ENCODE measurements at regions not wholly inside any gene's neighbourhood (a gene's known extent, or its start where the extent isn't known, plus 50 kb on each side); places are given as distances from the start of the nearest gene placed in this dataset.

GRCh38 chr3:59374818-59375211 is 325.0 kb upstream of the CFAP20DC start (continued):
- TF ChIP-seq YY1 (IDR thresholded peaks at IDR 0.05; ENCODE audit: low read depth, low read length) (peak; percentile 36; the same call in 1 of the 2 replicates), MEF2A (IDR thresholded peaks at IDR 0.05; ENCODE audit: insufficient read depth, low read depth, low read length) (no peak), EED (IDR thresholded peaks at IDR 0.05; ENCODE audit: low read depth) (peak; percentile 68), ZNF687 (IDR thresholded peaks at IDR 0.05) (peak; percentile 76), ESRRA (IDR thresholded peaks at IDR 0.05; ENCODE audit: low read length) (no peak), MTA2 (IDR thresholded peaks at IDR 0.05; ENCODE audit: low read depth) (peak; percentile 54; the same call in 1 of the 2 replicates), NR2C2 (IDR thresholded peaks at IDR 0.05; ENCODE audit: borderline replicate concordance, control insufficient read depth, insufficient read length, low read depth) (no peak), TCF12 (IDR thresholded peaks at IDR 0.05; ENCODE audit: low read depth, low read length) (peak; percentile 67), MYC (IDR thresholded peaks at IDR 0.05; ENCODE audit: insufficient read depth, insufficient read length, insufficient replicate concordance, low read length, severe bottlenecking) (no peak), MYB (IDR thresholded peaks at IDR 0.05; ENCODE audit: borderline replicate concordance, low read depth, low read length) (no peak), ZNF207 (IDR thresholded peaks at IDR 0.05; ENCODE audit: borderline replicate concordance) (no peak), TCF3 (IDR thresholded peaks at IDR 0.05; ENCODE audit: borderline replicate concordance, insufficient read depth, low read depth, low read length) (peak; percentile 83), SMC3 (IDR thresholded peaks at IDR 0.05; ENCODE audit: borderline replicate concordance, low read length) (no peak; the same call in 1 of the 2 replicates), SPI1 (IDR thresholded peaks at IDR 0.05; ENCODE audit: borderline replicate concordance, insufficient read depth, low read depth, low read length) (no peak)
- TF ChIP-seq, protein P1, sequence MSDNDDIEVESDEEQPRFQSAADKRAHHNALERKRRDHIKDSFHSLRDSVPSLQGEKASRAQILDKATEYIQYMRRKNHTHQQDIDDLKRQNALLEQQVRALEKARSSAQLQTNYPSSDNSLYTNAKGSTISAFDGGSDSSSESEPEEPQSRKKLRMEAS (IDR thresholded peaks at IDR 0.05; ENCODE audit: low read depth, low read length): no peak
- TF ChIP-seq, protein P2, sequence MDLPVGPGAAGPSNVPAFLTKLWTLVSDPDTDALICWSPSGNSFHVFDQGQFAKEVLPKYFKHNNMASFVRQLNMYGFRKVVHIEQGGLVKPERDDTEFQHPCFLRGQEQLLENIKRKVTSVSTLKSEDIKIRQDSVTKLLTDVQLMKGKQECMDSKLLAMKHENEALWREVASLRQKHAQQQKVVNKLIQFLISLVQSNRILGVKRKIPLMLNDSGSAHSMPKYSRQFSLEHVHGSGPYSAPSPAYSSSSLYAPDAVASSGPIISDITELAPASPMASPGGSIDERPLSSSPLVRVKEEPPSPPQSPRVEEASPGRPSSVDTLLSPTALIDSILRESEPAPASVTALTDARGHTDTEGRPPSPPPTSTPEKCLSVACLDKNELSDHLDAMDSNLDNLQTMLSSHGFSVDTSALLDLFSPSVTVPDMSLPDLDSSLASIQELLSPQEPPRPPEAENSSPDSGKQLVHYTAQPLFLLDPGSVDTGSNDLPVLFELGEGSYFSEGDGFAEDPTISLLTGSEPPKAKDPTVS (IDR thresholded peaks at IDR 0.05; ENCODE audit: low read depth, low read length): no peak
- TF ChIP-seq, protein P3, sequence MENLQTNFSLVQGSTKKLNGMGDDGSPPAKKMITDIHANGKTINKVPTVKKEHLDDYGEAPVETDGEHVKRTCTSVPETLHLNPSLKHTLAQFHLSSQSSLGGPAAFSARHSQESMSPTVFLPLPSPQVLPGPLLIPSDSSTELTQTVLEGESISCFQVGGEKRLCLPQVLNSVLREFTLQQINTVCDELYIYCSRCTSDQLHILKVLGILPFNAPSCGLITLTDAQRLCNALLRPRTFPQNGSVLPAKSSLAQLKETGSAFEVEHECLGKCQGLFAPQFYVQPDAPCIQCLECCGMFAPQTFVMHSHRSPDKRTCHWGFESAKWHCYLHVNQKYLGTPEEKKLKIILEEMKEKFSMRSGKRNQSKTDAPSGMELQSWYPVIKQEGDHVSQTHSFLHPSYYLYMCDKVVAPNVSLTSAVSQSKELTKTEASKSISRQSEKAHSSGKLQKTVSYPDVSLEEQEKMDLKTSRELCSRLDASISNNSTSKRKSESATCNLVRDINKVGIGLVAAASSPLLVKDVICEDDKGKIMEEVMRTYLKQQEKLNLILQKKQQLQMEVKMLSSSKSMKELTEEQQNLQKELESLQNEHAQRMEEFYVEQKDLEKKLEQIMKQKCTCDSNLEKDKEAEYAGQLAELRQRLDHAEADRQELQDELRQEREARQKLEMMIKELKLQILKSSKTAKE (IDR thresholded peaks at IDR 0.05; ENCODE audit: low read depth, poor library complexity, severe bottlenecking): peak; percentile 31
